HEK293 (cell line): ENCODE measurements at regions not wholly inside any gene's neighbourhood (a gene's known extent, or its start where the extent isn't known, plus 50 kb on each side); places are given as distances from the start of the nearest gene placed in this dataset.

ENCODE experiments used
- HOXA7 ChIP-seq: sonication (generic); formaldehyde crosslinking; IDR thresholded peaks from 2 replicates; pipeline ENCODE4 v1.8.1; 2022; ENCODE audit warnings: missing genetic modification reagents, borderline replicate concordance
- SP2 ChIP-seq: fragments of 450-650 bp; formaldehyde crosslinking; IDR thresholded peaks from 2 replicates; pipeline ENCODE4 v1.5.1; 2016; ENCODE audit warnings: missing biosample characterization, missing genetic modification characterization
- YY1 ChIP-seq: fragments of 450-650 bp; formaldehyde crosslinking; IDR thresholded peaks from 2 replicates; pipeline ENCODE4 v1.5.1; 2018; ENCODE audit warnings: missing biosample characterization, missing genetic modification characterization
- ZNF274 ChIP-seq, 2 experiments: fragments of 200-500 bp in 1 of 2; fragments of 450-650 bp in 1 of 2; sonication (Bioruptor generic) in 1 of 2; formaldehyde crosslinking in 1 of 2; IDR thresholded peaks; 2 replicates each; pipeline versions ENCODE4 v1.5.1 to v1.6.1; 2014 to 2016; ENCODE audit warnings: borderline replicate concordance in 1 of 2, inconsistent platforms in 1 of 2, low read length in 1 of 2, missing biosample characterization in 1 of 2, missing genetic modification characterization in 1 of 2

DNA sequence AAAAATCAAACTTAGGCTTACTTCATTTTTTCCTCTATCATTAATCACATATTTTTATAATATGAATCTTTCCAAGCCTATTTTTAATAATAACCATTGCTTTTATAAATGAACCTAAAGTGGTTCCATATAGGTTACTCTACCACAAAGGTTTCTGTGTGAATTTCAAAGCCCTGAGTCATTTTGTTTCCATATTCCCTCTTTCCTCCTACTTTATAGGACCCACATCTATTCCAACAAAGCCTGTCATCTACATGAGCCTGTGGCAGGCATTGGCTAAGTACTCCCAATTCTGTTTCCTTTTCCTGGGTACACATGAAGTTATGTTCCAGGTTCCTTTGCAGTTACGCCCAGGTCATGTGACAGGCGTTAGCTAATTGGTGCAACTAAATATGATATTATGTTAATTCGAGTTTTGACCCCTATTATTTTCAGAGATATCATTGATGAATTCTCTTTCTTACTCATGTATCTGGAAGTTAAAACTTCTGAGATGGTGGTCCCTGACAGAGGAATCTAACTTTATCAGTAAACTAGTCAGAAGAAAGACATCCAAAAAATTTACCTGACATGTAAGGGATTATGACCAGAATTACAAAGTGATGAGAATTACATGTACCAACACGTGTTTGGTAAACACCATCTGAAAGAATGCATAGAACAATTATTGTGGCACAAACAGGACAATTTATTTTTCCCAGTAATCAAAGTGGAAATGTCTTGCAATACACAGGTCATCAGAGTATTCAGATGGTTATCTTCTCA lies 1264.0 kb upstream of the CNTN5 start:
- no peak for TF ChIP-seq YY1 (tag by site-specific recombination)
- no peak for TF ChIP-seq SP2 (tag by site-specific recombination)
- no peak for TF ChIP-seq HOXA7 (CRISPR knock-in tag)
- TF ChIP-seq ZNF274 (IDR thresholded peaks at IDR 0.05; ENCODE audit: low read length): no peak
- TF ChIP-seq ZNF274 (tag by site-specific recombination; IDR thresholded peaks at IDR 0.05; ENCODE audit: borderline replicate concordance): no peak
